Immature natural killer cell (primary cell): ENCODE measurements at regions not wholly inside any gene's neighbourhood (a gene's known extent, or its start where the extent isn't known, plus 50 kb on each side); places are given as distances from the start of the nearest gene placed in this dataset.
"Not testable (repeated sequence)": the region's sequence is repeated elsewhere in the genome, so short reads cannot be mapped to it uniquely, and the experiment has no call there.

Experiments used
- DNase-seq, 3 donors: peaks; one replicate each; pipeline ENCODE4 v3.0.0; 2022; ENCODE audit warnings: mixed read lengths in 1 of 3
- H3K27ac Mint-ChIP-seq, 6 donors: one replicate each; pipeline ENCODE4 v1.8.0; 2020; ENCODE audit warnings: mixed read lengths in 6 of 6, mild to moderate bottlenecking in 5 of 6, inconsistent platforms in 4 of 6, moderate library complexity in 3 of 6
- H3K27me3 Mint-ChIP-seq, 3 donors: one replicate each; pipeline ENCODE4 v1.8.0; 2020 to 2021; ENCODE audit warnings: low read depth in 3 of 3, mild to moderate bottlenecking in 3 of 3, mixed read lengths in 3 of 3, moderate library complexity in 3 of 3, inconsistent platforms in 1 of 3
- H3K36me3 Mint-ChIP-seq, 3 donors: one replicate each; pipeline ENCODE4 v1.8.0; 2020; ENCODE audit warnings: mixed read lengths in 3 of 3, inconsistent platforms in 2 of 3, mild to moderate bottlenecking in 2 of 3
- H3K4me1 Mint-ChIP-seq, 2 donors: one replicate each; pipeline ENCODE4 v1.8.0; 2020; ENCODE audit warnings: inconsistent platforms in 2 of 2, mild to moderate bottlenecking in 2 of 2, mixed read lengths in 2 of 2, moderate library complexity in 1 of 2
- H3K4me3 Mint-ChIP-seq, 5 donors: one replicate each; pipeline ENCODE4 v1.8.0; 2020; ENCODE audit warnings: mild to moderate bottlenecking in 5 of 5, mixed read lengths in 5 of 5, inconsistent platforms in 3 of 5, moderate library complexity in 3 of 5
- H3K9me3 Mint-ChIP-seq, 6 donors: one replicate each; pipeline ENCODE4 v1.8.0; 2020; ENCODE audit warnings: mild to moderate bottlenecking in 6 of 6, mixed read lengths in 6 of 6, inconsistent platforms in 4 of 6, moderate library complexity in 3 of 6

GRCh38 chr7:156014808-156015207, 202.5 kb upstream of the SHH start:
- H3K36me3 Mint-ChIP-seq: peaks cover 0 to 3% (median 0%) of the 10 kb centered on the region in 3 donors
- no peak for DNase-seq
- H3K27me3 Mint-ChIP-seq: peaks cover 0 to 8% (median 1%) of the 10 kb centered on the region in 3 donors
- H3K4me3 Mint-ChIP-seq: no peak overlapping the region
- H3K27ac Mint-ChIP-seq: no peak overlapping the region
- H3K9me3 Mint-ChIP-seq: peaks cover 0 to 7% (median 0%) of the 10 kb centered on the region in 6 donors
- H3K4me1 Mint-ChIP-seq: no peaks in the 10 kb centered on the region

DNA sequence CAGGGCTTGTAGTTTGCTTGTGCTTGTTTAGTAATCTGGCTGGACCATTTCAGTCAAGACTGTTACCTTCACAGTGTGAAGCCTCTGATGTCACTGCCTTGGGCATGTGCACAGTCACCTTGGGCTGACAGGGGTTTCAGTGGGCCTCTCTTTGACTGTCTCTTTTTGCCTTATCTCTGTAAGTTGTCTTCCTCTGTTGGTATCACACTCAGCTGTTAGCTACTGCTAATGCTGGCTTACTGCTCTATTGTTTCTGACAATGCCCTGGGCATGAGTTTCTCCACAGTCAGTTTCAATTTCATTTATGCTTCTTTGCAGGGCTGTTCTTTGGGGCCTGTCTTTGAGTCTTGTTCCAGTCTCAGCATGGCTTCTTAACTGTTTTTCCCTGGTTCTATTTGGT, 201.9 kb upstream of the SHH start:
- Mint-ChIP-seq H3K36me3 (peaks cover 0 to 3% (median 0%) of the 10 kb centered on the region in 3 donors), H3K9me3 (peaks cover 0 to 7% (median under 1%) of the 10 kb centered on the region in 6 donors), H3K4me3 (no peak overlapping the region), H3K27me3 (peaks cover 0 to 8% (median 0%) of the 10 kb centered on the region in 3 donors), H3K27ac (no peak overlapping the region), H3K4me1 (no peaks in the 10 kb centered on the region)
- no peak for DNase-seq

DNA sequence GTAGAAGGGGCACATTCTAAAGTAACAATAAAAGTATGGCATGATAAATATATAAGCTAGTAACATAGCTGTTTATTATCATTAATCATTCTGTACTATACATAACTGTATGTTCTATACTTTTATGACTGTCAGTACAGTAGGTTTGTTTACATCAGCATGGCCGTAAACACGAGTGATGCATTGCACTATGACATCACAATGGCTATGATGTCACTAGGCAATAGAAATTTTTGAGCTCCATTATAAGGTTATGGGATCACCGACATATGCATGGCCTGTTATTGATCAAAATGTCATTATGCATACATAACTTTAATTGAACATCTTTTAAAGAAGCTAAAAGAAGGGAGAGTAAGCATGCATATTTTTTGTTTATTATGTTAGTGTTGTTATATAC, 200.1 kb upstream of the SHH start:
- Mint-ChIP-seq H3K4me3 (no peak overlapping the region), H3K9me3 (peaks cover 0 to 5% (median 1%) of the 10 kb centered on the region in 6 donors), H3K4me1 (no peaks in the 10 kb centered on the region), H3K36me3 (peaks cover 0 to 3% (median 0%) of the 10 kb centered on the region in 3 donors), H3K27me3 (peaks cover 0 to 6% (median 0%) of the 10 kb centered on the region in 3 donors), H3K27ac (no peak overlapping the region)
- DNase-seq: no peak

DNA sequence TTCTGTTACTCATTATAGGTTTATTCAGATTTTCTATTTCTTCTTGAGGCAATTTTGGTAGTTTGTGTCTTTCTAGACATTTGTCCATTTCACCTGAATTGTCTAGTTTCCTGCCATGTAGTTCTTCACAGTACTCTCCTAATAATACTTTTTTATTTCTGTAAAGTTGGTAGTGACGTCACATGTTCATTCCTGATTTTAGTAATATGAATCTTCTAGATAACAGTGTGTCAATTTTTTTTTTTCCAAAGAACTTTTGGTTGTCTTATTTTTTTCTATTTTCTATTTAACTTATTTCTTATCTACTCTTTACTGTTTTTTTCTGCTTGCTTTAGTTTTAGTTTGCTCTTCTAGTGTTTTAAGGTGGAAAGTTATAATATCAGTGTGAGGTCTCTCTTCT, 197.3 kb upstream of the SHH start:
- Mint-ChIP-seq H3K4me3 (no peak overlapping the region), H3K4me1 (no peaks in the 10 kb centered on the region), H3K9me3 (peaks cover 0 to 2% (median under 1%) of the 10 kb centered on the region in 6 donors), H3K27me3 (peaks cover 0 to 6% (median 0%) of the 10 kb centered on the region in 3 donors), H3K36me3 (peaks cover 0 to 3% (median 0%) of the 10 kb centered on the region in 3 donors), H3K27ac (no peak overlapping the region)
- no peak for DNase-seq

DNA sequence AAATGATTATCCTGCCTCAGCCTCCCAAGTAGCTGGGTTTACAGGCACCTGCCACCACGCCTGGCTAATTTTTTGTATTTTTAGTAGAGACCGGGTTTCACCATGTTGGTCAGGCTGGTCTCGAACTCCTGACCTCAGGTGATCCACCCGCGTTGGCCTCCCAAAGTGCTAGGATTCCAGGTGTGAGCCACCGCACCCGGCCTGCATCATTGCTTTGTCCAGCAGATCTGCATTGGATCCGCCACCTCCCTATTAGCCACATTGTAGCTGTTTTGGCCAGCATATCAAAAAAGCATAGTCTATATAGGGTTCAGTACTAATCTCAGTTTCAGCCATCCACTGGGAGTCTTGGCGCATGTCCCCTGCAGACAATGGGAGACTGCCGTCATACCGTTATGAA, 194.6 kb upstream of the SHH start:
- H3K36me3 Mint-ChIP-seq, H3K4me1 Mint-ChIP-seq, H3K27me3 Mint-ChIP-seq, H3K9me3 Mint-ChIP-seq, H3K27ac Mint-ChIP-seq, H3K4me3 Mint-ChIP-seq, DNase-seq: not testable (repeated sequence)

GRCh38 chr7:156006024-156006423, 193.8 kb upstream of the SHH start:
- DNase-seq: no peak
- Mint-ChIP-seq H3K27me3 (peaks cover 0 to 2% (median 0%) of the 10 kb centered on the region in 3 donors), H3K9me3 (peaks cover 0 to 2% (median under 1%) of the 10 kb centered on the region in 6 donors), H3K4me3 (no peak overlapping the region), H3K4me1 (no peaks in the 10 kb centered on the region), H3K27ac (no peak overlapping the region), H3K36me3 (no peaks in the 10 kb centered on the region)

- no peak for DNase-seq
- H3K27me3 Mint-ChIP-seq: peaks cover 0 to 4% (median 0%) of the 10 kb centered on the region in 3 donors
- H3K36me3 Mint-ChIP-seq: no peaks in the 10 kb centered on the region
- H3K4me3 Mint-ChIP-seq: no peak overlapping the region
- peaks cover 0 to 3% (median under 1%) of the 10 kb centered on the region in 6 donors for H3K9me3 Mint-ChIP-seq
- no peak overlapping the region for H3K27ac Mint-ChIP-seq
- H3K4me1 Mint-ChIP-seq: no peaks in the 10 kb centered on the region
Measured at GRCh38 chr7:156005202-156005691, 193.0 kb upstream of the SHH start.

DNA sequence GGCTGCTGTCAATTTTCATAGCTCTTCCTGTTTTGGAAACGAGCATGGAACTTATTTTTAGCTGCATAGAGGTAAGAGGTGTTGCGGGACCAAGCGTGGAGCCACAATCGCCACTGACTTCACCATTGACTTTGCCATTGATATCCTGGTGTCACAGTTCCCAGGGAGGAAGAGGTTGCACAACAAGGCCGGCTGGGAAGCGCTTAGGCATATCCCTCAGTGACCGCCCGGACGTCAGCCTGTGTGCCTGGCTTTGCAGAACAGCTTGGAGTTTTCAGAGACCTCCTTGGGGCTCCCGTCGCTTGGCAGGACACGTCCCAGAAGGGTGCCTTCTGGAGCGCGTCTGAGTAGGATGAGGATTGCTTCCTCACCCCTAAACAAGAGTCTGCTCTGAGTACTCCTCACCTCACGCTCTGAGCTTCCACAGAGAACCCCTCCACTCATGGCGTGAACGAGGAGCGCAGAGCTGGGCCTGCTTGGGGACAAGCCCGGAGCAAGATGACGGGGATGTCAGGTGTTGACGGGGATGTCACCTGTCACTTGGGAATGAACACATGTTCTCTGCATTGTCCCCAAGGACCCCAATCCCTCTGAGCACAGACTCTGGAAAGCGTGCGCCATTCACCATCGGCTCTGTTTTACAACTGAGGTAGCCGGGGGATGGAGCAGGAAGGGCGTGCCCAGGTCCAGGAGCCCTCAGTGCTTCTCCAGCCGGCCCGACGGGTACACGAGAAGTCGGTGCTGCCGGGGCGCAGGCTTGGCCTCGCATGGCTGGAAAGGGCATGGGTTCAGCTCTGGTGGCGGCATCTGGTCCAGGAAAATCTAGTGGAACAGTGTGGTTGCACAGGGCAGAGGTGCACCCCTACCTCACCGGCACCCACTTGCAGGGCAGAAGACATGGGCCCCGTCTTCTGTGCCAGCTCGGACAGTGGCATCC, 192.3 kb upstream of the SHH start:
- H3K36me3 Mint-ChIP-seq: no peaks in the 10 kb centered on the region
- no peak for DNase-seq
- peaks cover 0 to 5% (median 0%) of the 10 kb centered on the region in 3 donors for H3K27me3 Mint-ChIP-seq
- H3K4me3 Mint-ChIP-seq: no peak overlapping the region
- no peaks in the 10 kb centered on the region for H3K4me1 Mint-ChIP-seq
- no peak overlapping the region for H3K27ac Mint-ChIP-seq
- H3K9me3 Mint-ChIP-seq: peaks cover 0 to 3% (median 0%) of the 10 kb centered on the region in 6 donors

DNA sequence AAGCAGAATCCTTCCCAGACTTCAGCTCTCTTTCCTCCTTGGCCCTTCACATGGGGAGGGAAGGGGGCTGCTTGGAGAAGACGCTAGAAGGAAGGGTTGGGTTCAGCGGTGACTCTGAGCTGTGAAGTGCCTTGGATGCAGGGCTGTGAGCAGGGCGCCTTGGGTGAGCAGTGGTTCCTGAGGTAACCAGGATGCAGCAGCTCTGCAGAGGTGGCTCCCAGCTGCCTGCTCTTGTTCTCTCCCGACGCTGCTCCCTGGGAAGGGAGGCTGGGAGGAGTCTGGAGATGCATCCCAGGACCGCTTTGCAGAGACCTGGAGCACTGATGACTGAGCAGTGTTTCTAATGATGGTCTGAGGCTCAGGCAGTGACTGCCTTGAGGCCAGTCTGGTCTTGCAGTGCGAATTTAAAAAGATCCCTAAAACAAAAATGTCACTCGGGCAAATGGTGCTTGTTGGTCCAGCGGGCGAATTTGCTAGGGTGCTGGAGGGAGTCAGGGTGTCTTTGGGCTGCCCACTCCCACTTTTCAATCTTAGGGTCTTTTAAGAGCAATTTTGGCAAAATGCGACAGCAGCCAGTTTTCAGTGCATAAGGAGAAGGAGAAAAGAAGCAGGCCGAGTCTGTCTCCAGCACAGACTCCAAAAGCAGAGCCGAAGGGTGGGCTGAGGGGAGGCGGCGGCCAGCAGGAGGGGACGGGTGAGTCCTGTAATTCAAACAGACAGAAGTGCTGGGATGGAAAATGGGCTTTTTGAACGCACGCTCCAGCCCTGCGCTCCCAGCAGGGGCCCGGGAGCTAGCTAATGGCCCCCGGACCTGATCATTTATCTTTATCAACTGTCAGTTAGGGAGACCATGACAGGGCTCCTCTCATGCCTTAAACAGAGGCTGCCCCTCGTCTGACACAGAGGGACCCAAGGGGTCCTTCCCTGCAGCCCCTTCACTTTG, 191.2 kb upstream of the SHH start:
- H3K27ac Mint-ChIP-seq: no peak overlapping the region
- DNase-seq: no peak
- peaks cover 0 to 2% (median 0%) of the 10 kb centered on the region in 6 donors for H3K9me3 Mint-ChIP-seq
- no peaks in the 10 kb centered on the region for H3K4me1 Mint-ChIP-seq
- H3K4me3 Mint-ChIP-seq: no peak overlapping the region
- no peaks in the 10 kb centered on the region for H3K36me3 Mint-ChIP-seq
- peaks cover 0 to 5% (median 0%) of the 10 kb centered on the region in 3 donors for H3K27me3 Mint-ChIP-seq

GRCh38 chr7:156002362-156003066, 190.3 kb upstream of the SHH start:
- no peak overlapping the region for H3K4me3 Mint-ChIP-seq
- H3K27ac Mint-ChIP-seq: no peak overlapping the region
- no peak for DNase-seq
- H3K36me3 Mint-ChIP-seq: no peaks in the 10 kb centered on the region
- peaks cover 0 to 5% (median 0%) of the 10 kb centered on the region in 3 donors for H3K27me3 Mint-ChIP-seq
- peaks cover 2 to 5% of the 10 kb centered on the region in 2 donors for H3K4me1 Mint-ChIP-seq
- peaks cover 0 to 2% (median 0%) of the 10 kb centered on the region in 6 donors for H3K9me3 Mint-ChIP-seq

GRCh38 chr7:156001496-156002260, 189.4 kb upstream of the SHH start:
- Mint-ChIP-seq H3K36me3 (no peaks in the 10 kb centered on the region), H3K27me3 (peaks cover 0 to 6% (median 0%) of the 10 kb centered on the region in 3 donors), H3K9me3 (peaks cover 0 to 2% (median 0%) of the 10 kb centered on the region in 6 donors), H3K4me1 (peaks cover 9 to 13% of the 10 kb centered on the region in 2 donors), H3K27ac (no peak overlapping the region), H3K4me3 (no peak overlapping the region)
- no peak for DNase-seq

DNA sequence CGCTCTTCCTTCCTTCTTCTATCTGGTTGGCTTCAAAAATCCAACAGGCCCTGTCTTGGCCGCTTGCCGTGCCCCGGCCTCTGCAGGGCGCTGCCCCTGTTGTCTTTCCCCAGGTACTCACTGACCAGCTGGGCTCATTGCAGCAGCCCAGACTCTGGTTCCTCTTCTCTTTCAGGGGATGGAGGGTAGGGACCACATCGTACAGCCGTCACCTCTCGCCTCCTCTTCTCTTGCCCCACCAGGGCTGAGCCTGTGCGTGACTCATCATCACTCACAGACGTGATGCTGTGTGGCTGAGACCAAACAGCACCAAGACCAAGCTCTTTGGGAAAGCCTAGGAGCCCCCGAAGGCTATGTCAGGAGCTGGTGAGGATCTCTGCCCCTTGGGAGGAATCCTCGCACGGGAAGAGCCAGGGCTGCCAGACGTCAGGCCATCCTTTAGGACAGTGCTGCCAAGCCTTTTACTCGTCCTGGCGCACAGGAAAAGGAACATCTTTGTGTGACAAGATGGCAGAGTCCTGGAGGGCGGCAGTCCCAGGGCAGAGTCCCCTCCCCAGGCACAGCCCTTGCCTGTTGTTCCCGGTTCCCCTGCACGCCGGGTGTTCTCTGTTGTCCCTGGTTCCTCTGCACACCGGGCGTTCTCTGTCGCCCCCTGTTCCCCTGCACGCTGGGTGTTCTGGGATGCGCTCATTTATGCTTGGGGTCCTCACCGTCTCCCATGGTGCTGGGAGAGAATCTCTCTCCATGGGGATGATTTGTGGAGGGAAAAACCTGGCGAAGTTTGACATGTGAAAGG, 188.5 kb upstream of the SHH start:
- no peak overlapping the region for H3K27ac Mint-ChIP-seq

More for the DNA sequence above, 188.5 kb upstream of the SHH start:
- Mint-ChIP-seq H3K27me3 (peaks cover 0 to 9% (median 0%) of the 10 kb centered on the region in 3 donors), H3K4me1 (peaks cover 12 to 18% of the 10 kb centered on the region in 2 donors), H3K36me3 (no peaks in the 10 kb centered on the region), H3K9me3 (peaks cover 0 to 2% (median 0%) of the 10 kb centered on the region in 6 donors), H3K4me3 (no peak overlapping the region)
- no peak for DNase-seq
